GM18499 (cell line): ENCODE measurements at regions not wholly inside any gene's neighbourhood (a gene's known extent, or its start where the extent isn't known, plus 50 kb on each side); places are given as distances from the start of the nearest gene placed in this dataset.

Experiments
- ATAC-seq: cut with Tn5 transposase; IDR thresholded peaks from one replicate; pipeline ENCODE4 v1.9.1; 2021; ENCODE audit warnings: moderate number of reproducible peaks; ENCODE audit not compliant: insufficient read depth, unreplicated experiment

- no peak for ATAC-seq
Observed at GRCh38 chr2:235287375-235287733, 206.5 kb upstream of the AGAP1 start.

- no peak for ATAC-seq
Observed at GRCh38 chr2:235291461-235291860, 202.4 kb upstream of the AGAP1 start.

GRCh38 chr2:235293061-235293460, 200.8 kb upstream of the AGAP1 start:
- ATAC-seq = no peak

GRCh38 chr2:235295831-235296230, 198.0 kb upstream of the AGAP1 start:
- no peak for ATAC-seq

- ATAC-seq = no peak
Observed at GRCh38 chr2:235300368-235301201, 193.3 kb upstream of the AGAP1 start.

GRCh38 chr2:235301202-235302076, 192.4 kb upstream of the AGAP1 start:
- ATAC-seq = no peak

- no peak for ATAC-seq
Observed at GRCh38 chr2:235302263-235302662, 191.6 kb upstream of the AGAP1 start.

GRCh38 chr2:235303499-235304291, 190.1 kb upstream of the AGAP1 start:
- no peak for ATAC-seq

- ATAC-seq = no peak
Observed at GRCh38 chr2:235305678-235306077, 188.2 kb upstream of the AGAP1 start.

GRCh38 chr2:235311044-235311443, 182.8 kb upstream of the AGAP1 start:
- no peak for ATAC-seq

GRCh38 chr2:235312571-235312970, 181.3 kb upstream of the AGAP1 start:
- no peak for ATAC-seq

GRCh38 chr2:235314371-235314930, 179.4 kb upstream of the AGAP1 start:
- ATAC-seq = no peak

GRCh38 chr2:235319095-235319494, 174.7 kb upstream of the AGAP1 start:
- ATAC-seq = no peak

- ATAC-seq = no peak
Observed at GRCh38 chr2:235320326-235320725, 173.5 kb upstream of the AGAP1 start.

- ATAC-seq = no peak
Observed at GRCh38 chr2:235324324-235324723, 169.5 kb upstream of the AGAP1 start.

GRCh38 chr2:235325151-235325550, 168.7 kb upstream of the AGAP1 start:
- ATAC-seq = no peak

GRCh38 chr2:235328991-235329390, 164.9 kb upstream of the AGAP1 start:
- no peak for ATAC-seq

- no peak for ATAC-seq
Observed at GRCh38 chr2:235330775-235331451, 162.9 kb upstream of the AGAP1 start.

GRCh38 chr2:235332240-235332890, 161.5 kb upstream of the AGAP1 start:
- no peak for ATAC-seq
